SK-MEL-5 (cell line): ENCODE measurements at regions not wholly inside any gene's neighbourhood (a gene's known extent, or its start where the extent isn't known, plus 50 kb on each side); places are given as distances from the start of the nearest gene placed in this dataset.
A peak's percentile ranks its signal among the peaks of the same experiment; 100 is the strongest.
"Not testable (repeated sequence)": the region's sequence is repeated elsewhere in the genome, so short reads cannot be mapped to it uniquely, and the experiment has no call there.

Experiments used
- DNase-seq: peaks from one replicate; pipeline ENCODE4 v3.0.0-alpha.2; 2016; ENCODE audit warnings: low read depth, low spot score
- in situ Hi-C: cut with HindIII; loops from 2 replicates; pipeline ENCODE4 v1.10.0; 2016; ENCODE audit warnings: low sequenced_read_pairs, high pct_unique_total_duplicates, low pct_unique_long_range_greater_than_20kb

DNA sequence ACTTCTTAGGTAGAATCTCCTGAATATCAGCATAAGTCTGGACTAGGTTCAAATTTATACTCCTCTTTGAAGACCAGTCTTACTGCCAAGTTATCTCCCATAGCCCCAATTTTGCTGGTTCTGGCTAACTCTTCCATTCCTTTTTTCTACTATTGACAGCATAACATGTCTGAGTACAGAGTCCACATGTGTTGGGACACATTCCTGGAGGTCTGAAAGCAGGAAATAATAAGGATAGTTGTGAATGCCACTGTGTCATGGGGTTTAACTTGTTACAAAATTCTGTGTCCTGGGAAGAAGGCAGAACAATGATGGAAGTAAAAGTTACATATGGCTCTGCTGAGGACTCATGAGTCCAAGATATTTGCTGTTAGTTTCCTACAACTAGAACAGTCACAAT, 57.4 kb upstream of the ZBTB20 start:
- no peak for DNase-seq
- in situ Hi-C loops = no loop called here

DNA sequence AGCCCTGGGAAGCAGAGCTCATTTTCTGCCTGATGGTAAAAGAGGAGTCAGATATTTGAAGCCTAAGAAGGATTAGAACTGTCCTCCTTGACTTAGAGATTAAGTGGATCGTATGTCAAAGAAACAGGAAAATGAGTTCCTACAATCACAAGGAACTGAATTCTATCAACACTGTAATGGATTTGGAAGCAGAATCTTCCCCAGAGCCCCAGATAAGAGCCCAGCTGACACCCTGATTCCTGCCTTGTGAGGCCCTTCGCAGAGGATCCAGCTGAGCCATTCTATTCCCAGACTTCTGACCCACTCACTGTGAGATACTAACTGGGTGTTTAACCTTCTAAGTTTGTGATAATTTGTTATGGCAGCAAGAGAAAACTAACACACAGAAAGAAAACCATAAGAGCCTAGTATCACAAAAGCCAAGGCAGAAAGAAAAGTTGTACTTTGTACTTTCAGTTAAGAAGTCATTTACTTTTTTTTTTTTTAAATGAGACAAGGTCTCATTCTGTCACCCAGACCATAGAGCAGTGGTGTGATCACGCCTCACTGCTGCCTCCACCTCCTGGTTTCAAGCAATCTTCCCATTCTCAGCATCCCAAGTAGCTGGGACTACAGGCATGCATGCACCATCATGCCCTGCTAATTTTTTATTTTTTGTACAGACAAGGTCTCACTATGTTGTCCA, 61.1 kb upstream of the ZBTB20 start:
- no peak for DNase-seq
- in situ Hi-C loops = no loop called here

DNA sequence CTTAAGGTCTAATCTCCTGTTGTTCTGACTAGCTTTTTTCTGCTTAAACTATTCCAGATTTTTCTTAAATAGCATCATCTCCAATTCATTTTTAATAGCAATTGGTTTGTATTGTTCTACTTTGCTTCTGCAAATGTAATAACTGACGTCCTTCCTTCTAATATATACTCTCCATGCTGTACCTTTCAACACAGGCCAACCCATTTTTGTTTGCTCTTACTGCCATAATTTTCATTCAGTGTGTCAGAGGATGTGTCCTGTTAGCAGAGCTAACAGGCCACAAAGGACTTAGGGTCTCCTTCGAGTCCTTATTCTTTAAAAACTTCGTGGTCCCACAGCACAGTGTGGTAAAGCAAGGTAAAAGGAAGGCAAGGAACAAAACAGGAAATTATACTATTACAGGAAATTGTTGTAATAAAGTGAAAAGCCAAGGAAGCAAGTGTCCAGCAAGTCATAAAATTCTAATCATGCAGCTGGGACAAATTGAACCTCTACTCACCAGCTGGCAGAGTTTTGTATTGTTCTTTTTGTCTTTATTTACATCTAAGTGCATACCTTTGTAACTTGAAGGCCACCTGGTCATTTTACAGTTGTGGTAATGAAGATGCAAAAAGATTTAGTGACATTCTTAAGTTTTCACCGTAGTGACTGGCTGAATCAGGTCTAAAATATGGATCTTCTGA, 64.9 kb upstream of the ZBTB20 start:
- in situ Hi-C loops = no loop called here

DNA sequence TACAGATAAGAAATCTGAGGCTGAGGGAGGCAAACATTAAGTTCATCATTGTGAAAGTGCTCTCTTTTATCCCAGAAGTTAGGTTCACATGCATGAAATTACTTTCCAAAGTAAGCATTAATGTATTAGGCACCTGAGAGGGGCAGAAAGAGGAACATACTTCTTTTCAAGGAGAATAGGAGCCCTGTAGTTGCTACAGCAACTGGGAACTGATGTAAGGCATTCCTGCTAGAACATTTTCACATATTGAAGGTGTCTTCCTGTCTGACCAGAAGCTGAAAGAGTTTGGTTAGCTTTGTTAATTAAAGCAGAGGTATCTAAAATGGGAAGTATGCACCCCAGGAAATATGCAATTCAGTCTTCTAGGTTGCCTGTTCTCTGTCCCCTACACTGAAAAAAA, 65.5 kb upstream of the ZBTB20 start:
- in situ Hi-C loops = no loop called here
- no peak for DNase-seq

More for the DNA sequence above, 64.9 kb upstream of the ZBTB20 start:
- DNase-seq = no peak

DNA sequence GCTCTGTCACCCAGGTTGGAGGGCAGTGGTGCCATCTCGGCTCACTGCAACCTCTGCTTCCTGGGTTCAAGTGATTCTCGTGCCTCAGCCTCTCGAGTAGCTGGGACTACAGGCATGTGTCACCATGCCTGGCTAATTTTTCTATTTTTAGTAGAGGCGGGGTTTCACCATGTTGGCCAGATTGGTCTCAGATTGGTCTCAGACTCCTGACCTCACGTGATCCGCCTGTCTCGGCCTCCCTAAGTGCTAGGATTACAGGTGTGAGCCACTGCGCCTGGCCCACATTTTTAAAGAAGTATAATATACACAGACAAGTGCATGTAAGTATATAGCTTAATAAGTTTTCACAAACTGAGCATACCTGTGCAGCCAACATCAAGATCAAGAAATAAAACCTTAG, 66.0 kb upstream of the ZBTB20 start:
- DNase-seq, in situ Hi-C loops: not testable (repeated sequence)

DNA sequence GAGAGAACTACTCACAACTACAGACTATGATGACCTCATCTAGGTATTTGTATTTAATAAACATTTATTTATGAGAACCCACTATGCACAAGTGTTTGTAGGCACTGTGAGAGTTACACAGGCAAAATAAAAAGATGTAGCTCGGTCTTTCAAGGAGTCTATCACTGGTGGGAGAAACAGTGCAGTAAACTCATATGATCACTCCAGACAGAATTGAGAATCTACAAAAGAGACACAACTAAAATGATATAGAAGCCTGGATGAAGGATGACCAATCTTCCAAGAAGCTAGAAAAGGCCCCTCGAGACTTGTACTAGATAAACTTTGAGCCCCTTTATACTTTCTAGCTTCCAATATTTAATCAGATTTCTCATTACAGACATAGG, 70.2 kb upstream of the ZBTB20 start:
- DNase-seq = no peak
- in situ Hi-C loops = no loop called here

DNA sequence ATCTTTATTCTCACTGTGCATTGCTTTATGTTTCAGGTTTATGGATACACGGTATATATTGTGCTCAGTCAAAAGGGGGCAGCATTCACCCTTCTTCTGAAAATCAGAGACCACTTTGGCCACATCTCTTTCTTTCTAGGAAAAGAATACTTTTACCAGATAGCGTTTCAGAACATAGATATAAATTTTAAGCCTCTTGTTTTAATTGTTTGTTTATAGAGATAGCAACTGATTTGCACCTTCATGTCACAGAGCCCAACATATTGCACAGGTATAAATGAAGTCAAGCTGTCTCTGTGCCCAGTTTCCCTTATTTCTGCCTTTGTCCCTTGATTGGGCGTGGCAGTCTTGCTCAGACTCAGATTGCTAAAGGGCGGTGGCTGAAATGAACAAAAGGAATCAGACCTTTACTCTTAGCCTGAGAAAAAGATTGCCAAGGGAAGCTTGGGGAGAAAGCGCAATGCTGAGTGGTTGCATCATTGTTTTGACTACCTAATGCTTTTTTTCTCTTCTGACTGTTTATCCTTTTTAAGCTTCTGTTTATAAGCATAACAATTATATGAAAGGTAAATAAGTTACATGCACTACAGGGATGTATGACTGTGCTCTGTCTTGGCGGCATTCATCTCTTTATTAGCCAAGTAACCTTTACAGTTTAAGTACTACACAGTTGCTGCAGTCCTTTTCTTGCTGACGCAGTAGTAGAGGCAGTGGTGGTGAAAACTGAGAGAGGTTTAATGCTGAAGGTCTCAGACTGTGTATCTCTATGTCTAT, 70.8 kb upstream of the ZBTB20 start:
- DNase-seq = peak; percentile 62
- in situ Hi-C loops = no loop called here

DNA sequence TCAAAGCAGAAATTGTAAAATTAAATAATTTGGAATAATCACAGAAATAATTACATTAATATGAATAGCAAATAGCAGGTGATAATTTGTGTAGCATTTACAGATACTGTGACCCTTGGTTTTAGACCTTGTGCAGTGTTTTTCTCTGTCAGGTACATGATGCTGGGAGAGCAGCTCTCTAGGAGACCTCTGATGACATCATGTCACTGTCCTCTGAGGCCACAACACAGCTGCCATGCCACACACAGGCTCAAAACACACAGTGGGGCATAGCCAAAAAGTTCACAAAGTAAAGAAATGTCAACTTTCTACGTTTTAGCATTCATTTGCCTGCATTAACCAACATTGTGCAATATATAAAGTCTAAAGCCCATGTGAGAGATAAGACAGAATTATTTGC, 71.8 kb upstream of the ZBTB20 start:
- in situ Hi-C loops = no loop called here
- DNase-seq = no peak

DNA sequence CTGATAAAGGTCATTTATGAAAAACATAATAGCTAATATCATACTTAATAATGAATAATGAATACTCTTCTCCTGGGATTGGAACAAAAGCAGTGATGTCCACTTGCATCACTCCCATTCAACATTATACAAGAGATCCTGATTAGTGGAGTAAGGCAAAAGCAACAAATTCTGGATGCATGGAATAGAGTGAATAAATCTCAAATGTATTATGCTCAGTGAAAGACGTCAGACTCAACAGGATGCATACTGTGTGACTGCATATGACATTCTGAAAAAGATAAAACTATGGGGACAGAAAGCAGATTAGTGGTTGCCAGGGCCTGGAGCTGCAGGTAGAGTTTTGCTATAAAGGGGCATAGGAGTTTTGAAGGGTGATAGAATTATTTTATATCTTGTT, 77.6 kb upstream of the ZBTB20 start:
- in situ Hi-C loops = no loop called here
- no peak for DNase-seq

DNA sequence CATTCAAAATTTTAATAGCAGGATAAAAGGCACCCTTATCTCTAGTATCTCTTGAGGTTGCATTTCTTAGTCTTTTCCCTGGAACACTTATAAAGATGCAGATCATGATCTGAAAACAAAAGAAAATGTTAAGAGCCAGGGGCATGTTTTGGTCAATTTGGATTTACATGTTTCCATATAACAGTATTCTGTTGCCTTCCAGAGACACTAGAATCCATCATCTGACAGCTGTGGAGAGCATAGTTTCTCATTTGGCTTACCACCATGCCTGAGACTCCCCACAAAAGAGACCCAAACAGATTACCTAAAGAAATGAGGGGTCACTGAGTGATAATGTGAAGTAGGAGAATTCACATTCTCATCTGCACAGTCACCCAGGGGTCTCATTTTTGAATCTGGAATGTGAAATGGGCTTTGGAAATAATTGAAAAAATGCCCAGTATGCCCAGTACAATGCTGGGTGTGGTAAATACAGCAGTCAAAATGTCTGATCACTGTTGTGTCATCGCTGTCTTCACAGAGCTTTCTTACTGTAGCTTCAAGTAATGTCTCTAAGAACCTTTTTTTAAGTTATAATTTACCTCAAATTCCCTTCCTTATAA, 79.9 kb upstream of the ZBTB20 start:
- in situ Hi-C loops = no loop called here
- DNase-seq = no peak

DNA sequence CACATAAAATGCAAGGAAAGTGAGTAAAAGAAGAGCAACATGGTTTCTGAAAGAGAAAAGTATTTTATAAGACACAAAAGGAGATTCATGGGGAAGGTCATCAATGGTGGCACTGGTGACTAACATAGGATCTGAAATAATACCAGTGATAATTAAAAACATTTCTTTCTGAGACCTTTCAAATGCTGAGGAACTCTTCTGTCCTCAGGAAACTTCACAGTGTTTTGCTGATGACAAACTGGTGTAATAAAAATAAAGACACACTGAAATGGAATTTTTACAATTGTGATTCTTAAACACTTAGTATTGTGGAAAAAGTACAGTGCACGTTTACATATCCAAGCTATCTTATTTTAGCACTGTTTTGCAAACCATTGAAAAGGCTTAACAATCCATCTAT, 80.4 kb upstream of the ZBTB20 start:
- no peak for DNase-seq

DNA sequence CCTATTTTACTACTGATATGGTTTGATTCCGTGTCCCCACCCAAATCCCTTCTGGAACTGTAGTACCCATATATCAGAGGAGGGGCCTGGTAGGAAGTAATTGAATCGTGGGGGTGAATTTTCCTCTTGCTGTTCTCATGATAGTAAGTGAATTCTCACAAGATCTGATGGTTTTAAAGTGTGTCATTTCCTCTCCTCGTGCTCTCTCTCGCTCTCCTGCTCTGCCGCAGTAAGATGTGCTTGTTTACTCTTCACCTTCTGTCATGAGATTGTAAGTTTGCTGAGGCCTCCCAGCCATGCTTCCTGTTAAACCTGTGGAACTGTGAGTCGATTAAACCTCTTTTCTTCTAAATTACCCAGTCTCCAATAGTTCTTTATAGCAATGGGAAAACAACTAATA, 81.2 kb upstream of the ZBTB20 start:
- in situ Hi-C loops = no loop called here
- DNase-seq = no peak

More for the DNA sequence above, 80.4 kb upstream of the ZBTB20 start:
- in situ Hi-C loops = no loop called here

DNA sequence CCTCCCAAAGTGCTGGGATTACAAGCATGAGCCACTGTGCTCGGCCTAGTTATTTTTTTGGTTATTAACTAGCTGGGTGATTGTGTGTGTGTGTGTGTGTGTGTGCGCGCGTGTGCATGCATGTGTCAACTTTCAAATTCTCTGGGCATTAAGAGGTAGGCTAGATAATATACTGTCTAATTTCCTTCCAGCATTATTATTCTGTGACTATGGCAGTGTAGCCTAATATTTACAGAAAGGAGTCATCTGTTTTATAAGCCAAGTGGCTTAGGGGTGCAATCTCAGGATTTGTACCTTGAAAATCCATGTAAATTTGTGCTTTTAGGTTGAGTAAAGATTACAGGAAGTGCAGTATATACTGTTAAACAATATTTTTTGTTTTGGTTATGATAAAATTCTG, 85.1 kb upstream of the ZBTB20 start:
- in situ Hi-C loops = no loop called here
- DNase-seq = no peak

DNA sequence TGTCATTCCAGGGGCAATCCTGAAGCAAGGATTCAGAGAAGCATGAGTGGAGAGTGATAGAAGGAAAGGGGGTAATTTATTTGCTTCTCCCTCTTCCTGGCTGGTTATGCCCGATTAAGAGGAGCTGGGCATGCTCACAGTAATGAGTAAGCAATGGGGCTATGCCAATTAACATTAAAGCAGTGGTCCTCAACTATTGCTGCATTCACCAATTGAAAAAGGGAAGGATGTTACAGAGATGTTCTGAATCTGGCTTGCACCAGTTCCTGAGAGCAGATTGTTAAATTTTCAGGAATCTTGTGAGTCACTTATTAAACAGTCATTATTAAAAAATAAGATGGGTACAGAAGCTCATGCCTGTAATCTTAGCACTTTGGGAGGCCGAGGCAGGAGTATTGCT, 85.9 kb upstream of the ZBTB20 start:
- in situ Hi-C loops = no loop called here
- DNase-seq = no peak

DNA sequence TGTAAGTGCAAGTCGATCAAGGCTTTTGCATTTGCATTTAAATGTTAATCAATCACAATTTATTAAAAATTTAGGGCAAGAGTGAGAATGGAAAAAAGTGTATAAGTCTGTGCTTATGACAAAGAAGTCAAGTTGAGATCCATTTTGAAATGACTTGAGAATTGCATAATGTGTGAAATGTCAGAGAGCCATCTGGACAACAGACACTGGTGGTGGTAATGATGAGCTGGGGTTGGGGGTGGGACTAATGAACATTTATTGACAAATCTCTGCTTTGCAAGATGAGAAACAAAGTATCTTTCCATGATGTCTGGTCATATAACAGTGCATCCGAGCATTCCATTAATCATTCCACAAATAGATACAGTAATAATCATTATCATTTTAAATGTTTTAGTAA, 89.4 kb upstream of the ZBTB20 start:
- in situ Hi-C loops = no loop called here
- no peak for DNase-seq

DNA sequence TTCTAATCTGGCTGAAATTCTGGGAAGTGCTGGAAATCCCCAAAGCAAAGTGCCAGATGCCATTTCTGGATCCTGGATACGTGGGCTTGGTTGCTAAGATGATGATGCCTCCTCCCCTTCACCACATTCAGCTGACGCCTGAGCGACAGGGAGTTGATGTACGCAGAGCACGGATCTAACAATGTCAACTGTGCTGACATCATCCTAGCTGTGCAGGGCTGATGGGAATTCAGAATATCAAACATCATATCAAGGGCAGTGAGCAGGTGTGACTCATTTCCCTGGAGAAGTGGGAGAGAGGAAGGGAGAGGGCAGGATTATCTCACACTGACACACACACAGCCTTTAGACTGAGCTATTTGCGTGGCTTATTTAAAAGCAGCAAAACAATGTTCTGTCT, 92.6 kb upstream of the ZBTB20 start:
- DNase-seq = peak; percentile 42
- in situ Hi-C loops = no loop called here

DNA sequence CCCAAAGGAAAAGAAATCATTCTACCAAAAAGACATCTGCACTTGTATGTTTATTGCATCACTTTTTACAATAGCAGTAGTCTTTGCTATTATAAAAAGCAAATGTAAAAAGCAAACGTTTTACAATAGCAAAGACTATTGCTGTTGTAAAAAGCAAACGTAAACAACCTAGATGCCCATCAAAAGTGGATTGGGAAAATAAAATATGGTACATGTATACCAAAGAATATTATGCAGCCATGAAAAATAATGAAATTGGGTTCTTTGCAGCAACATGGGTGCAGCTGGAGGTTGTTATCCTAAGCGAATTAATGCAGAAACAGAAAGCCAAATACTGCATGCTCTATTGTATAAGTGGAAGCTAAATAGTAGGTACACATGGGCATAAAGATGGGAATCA, 97.3 kb upstream of the ZBTB20 start:
- no peak for DNase-seq
- in situ Hi-C loops = no loop called here

DNA sequence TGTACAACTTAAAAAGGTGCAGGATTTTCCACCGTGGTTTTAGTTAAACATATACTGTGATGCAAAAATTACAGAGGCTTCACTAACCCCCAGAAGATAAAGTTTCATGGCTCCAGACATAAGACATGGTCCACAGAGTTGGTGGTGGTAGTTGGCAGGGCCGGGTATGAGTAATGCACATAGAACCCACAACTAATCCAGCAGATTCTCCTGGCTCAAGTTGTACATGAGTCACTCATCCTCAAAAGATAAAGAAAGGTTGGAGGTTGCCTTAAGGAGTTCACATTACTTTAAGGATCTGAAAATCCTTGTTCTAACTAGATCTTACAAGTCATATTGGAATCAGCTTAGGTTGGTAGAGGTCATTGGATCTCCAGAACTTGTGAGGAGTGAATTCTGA, 98.3 kb upstream of the ZBTB20 start:
- in situ Hi-C loops = no loop called here
- DNase-seq = no peak
